OCI-M2 (cell line): ENCODE measurements at regions not wholly inside any gene's neighbourhood (a gene's known extent, or its start where the extent isn't known, plus 50 kb on each side); places are given as distances from the start of the nearest gene placed in this dataset.
"Not testable (repeated sequence)": the region's sequence is repeated elsewhere in the genome, so short reads cannot be mapped to it uniquely, and the experiment has no call there.

Experiments used
- DNase-seq: peaks from one replicate; lab custom pipeline; 2025; ENCODE audit not compliant: unreplicated experiment; lab: John Stamatoyannopoulos, UW

DNA sequence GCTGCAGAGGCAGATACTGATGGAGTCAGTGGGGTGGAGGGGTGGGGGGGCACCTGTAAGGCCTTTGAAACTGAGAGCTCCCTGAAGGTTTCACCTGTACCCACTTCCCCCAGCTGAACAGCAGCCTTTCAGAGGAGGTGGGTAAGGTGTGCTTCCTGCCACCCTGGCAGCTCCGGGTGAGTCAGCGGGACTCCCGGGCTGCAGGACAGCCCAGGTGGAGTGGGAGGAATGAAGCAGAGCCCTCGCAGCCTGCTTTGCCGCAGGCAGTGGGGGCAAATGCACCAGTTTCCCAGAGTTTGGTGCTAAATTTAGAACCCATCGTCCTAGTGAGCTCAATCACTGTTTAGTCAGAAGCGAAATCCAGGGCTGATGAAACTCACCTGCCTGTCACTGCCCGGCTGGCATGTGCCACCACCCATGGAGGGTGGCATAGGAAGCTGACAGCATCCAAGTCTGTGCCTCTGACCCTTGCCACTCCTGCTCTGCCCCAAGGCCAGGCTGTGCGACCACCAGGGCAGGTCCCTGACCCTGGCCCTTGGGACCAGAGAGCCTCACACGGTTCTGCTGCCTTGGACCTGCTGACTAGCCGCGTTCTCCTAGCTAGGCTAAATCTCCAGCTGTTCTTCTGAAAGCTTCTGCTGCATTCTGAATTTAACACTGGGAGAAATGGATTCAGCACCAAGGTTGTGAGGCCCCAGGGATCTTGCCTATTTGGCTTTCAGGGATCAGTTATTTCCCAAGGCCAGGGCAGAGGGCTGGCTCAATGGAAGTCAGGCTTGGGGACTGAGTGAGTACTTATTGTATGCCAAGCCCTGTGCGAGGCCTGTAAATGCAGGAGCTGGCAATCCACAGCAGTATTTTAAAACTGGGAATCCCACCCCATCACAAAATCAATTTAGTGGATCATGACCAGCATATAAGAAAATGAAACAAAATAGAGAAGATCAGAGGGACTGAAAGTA, 67.3 kb upstream of the RASGRF1 start:
- no peak for DNase-seq

GRCh38 chr15:79156704-79157375, 66.3 kb upstream of the RASGRF1 start:
- no peak for DNase-seq

GRCh38 chr15:79154483-79155135, 64.0 kb upstream of the RASGRF1 start:
- DNase-seq = no peak

DNA sequence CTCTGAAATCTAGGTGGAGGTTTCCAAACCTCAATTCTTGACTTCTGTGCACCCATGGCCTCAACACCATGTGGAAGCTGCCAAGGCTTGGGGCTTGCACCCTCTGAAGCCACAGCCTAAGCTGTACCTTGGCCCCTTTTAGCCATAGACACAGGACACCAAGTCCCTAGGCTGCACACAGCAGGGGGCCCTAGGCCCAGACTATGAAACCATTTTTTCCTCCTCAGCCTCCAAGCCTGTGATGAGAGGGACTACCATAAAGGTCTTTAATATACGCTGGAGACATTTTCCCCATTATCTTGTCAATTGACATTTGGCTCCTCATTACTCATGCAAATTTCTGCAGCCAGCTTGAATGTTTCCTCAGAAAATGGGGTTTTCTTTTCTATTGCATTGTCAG, 53.7 kb upstream of the RASGRF1 start:
- not testable (repeated sequence) for DNase-seq

- DNase-seq = no peak
Measured at GRCh38 chr15:79140846-79141570, 50.4 kb upstream of the RASGRF1 start.
